Fibroblast of pulmonary artery (primary cell): ENCODE measurements at regions not wholly inside any gene's neighbourhood (a gene's known extent, or its start where the extent isn't known, plus 50 kb on each side); places are given as distances from the start of the nearest gene placed in this dataset.

ENCODE experiments used
- DNase-seq: peaks from one replicate; pipeline ENCODE4 v3.0.0-alpha.2; 2010; ENCODE audit warnings: low read depth
- H3K4me3 ChIP-seq: replicated peaks from 2 replicates; pipeline ENCODE4 v1.5.1; 2011; ENCODE audit warnings: low read depth, mild to moderate bottlenecking, control low read depth, low read length, moderate library complexity
- CTCF ChIP-seq: IDR thresholded peaks from 2 replicates; pipeline ENCODE4 v1.5.1; 2011; ENCODE audit warnings: mild to moderate bottlenecking, control low read depth, low read length, inconsistent platforms; ENCODE audit errors: missing control alignments

- peak; percentile 18 for DNase-seq
- TF ChIP-seq CTCF = no peak
- H3K4me3 ChIP-seq = no peak overlapping the region
Measured at GRCh38 chr18:67290421-67290820, 226.1 kb downstream of the DSEL start.

GRCh38 chr18:67285583-67285982 is 230.9 kb downstream of the DSEL start:
- no peak overlapping the region for H3K4me3 ChIP-seq
- no peak for TF ChIP-seq CTCF
- DNase-seq = no peak

- peak; percentile 67 for DNase-seq
- no peak for TF ChIP-seq CTCF
- H3K4me3 ChIP-seq = no peak overlapping the region
Measured at GRCh38 chr18:67282796-67283195, 233.7 kb downstream of the DSEL start.

- DNase-seq = no peak
- no peak for TF ChIP-seq CTCF
- H3K4me3 ChIP-seq = no peak overlapping the region
Measured at GRCh38 chr18:67281746-67282145, 234.8 kb downstream of the DSEL start.

DNA sequence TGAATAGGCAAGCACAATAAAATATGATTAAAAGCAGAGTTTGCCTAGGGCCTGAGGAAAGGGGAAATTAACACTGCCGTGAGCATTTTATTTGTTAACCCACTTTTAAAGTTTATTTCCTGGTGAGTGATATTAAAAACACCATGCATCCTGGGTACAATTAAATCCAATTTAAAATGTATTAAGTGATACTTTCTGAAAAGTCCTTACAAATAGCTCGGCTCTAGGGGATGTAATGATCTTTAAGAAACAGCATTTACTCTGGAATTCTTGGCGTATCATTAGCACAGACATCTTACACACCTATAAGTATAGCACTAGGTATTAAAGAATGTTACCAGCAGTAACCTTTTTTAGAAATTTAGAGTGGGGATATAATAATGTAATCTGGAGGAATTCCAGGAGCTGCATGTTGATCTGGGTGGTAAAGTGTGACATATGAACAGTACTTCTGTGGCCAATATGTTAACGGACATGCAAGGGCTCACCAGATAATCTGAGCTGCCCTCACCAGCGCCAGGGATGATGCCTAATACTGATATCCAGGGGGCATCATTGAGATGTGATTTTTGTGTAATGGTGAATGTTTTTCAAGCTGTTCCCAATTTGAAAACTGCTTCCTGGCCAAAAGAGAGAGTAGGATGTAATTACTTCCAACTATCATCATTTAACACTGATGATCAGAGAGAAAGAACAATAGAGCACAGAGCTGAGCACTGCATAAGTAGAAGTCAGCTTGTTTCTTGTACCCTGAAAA is 235.9 kb downstream of the DSEL start:
- TF ChIP-seq CTCF = no peak
- no peak overlapping the region for H3K4me3 ChIP-seq
- DNase-seq = no peak

DNA sequence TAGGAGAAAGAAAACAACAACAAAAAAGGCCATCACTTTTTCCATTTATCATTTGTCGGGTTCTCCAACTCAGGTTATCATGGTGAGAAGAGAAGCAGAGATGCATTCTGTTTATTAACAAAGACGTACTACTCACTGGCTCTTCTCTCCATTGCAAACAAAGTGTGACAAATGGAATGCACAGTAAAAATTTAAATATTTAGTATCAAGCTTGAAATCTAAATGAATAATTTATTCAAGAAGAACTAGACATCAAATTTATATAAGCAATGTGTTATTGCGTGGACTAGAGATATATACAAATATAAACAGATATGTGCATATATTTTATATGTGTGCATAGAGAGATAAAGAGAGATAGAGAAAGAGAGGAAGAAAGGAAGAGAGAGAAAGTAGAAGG is 236.5 kb downstream of the DSEL start:
- DNase-seq = no peak
- H3K4me3 ChIP-seq = no peak overlapping the region
- TF ChIP-seq CTCF = no peak

GRCh38 chr18:67278984-67279383 is 237.5 kb downstream of the DSEL start:
- no peak overlapping the region for H3K4me3 ChIP-seq
- no peak for TF ChIP-seq CTCF
- DNase-seq = no peak
